Kidney (tissue), 13 donors: ENCODE measurements at regions not wholly inside any gene's neighbourhood (a gene's known extent, or its start where the extent isn't known, plus 50 kb on each side); places are given as distances from the start of the nearest gene placed in this dataset.

Experiments
- DNase-seq, 5 donors: peaks; one replicate each; pipeline ENCODE4 v3.0.0-alpha.2; 2013 to 2020
- FAIRE-seq: peaks from 2 replicates; lab custom pipeline; 2012; peaks lifted over from hg19 to GRCh38; lab: Jason Lieb, UNC
- H3K27ac ChIP-seq, 2 donors: one replicate each; pipeline ENCODE4 v1.7.0; 2013; ENCODE audit warnings: low read depth in 2 of 2, low read length in 2 of 2, inconsistent platforms in 1 of 2
- H3K27me3 ChIP-seq: one replicate; pipeline ENCODE4 v1.7.1; 2013; ENCODE audit warnings: low read length, inconsistent platforms; ENCODE audit not compliant: control insufficient read depth, insufficient read depth
- H3K36me3 ChIP-seq, 3 donors: one replicate each; pipeline versions ENCODE4 v1.7.0 to v1.7.1; 2013; ENCODE audit warnings: low read length in 3 of 3, control low read depth in 1 of 3, inconsistent platforms in 1 of 3; ENCODE audit not compliant: insufficient read depth in 3 of 3, control insufficient read depth in 2 of 3
- H3K4me1 ChIP-seq, 3 donors: one replicate each; pipeline versions ENCODE4 v1.7.0 to v1.7.1; 2013; ENCODE audit warnings: low read length in 3 of 3, inconsistent platforms in 1 of 3, low read depth in 1 of 3; ENCODE audit not compliant: control insufficient read depth in 2 of 3, insufficient read depth in 2 of 3
- H3K4me3 ChIP-seq, 3 donors: one replicate each; pipeline versions ENCODE4 v1.7.0 to v1.8.1; 2013; ENCODE audit warnings: low read length in 3 of 3, control low read depth in 1 of 3, inconsistent platforms in 1 of 3
- H3K9ac ChIP-seq, 3 donors: one replicate each; pipeline versions ENCODE4 v1.7.0 to v1.7.1; 2013; ENCODE audit warnings: low read length in 3 of 3, control low read depth in 1 of 3, inconsistent platforms in 1 of 3
- H3K9me3 ChIP-seq, 3 donors: one replicate each; pipeline versions ENCODE4 v1.7.0 to v1.7.1; 2013; ENCODE audit warnings: low read length in 3 of 3, control low read depth in 1 of 3, inconsistent platforms in 1 of 3; ENCODE audit not compliant: control insufficient read depth in 2 of 3, insufficient read depth in 1 of 3
- intact Hi-C: fragments of 100-400 bp; cut with DNase I; formaldehyde crosslinking; loops from one replicate; pipeline ENCODE4 v1.11.1; 2022
- TF ChIP-seq, protein P1 (sequence below): IDR thresholded peaks from 3 replicates; pipeline ENCODE4 v1.5.1; 2012; ENCODE audit warnings: mild to moderate bottlenecking, moderate library complexity, borderline replicate concordance; ENCODE audit not compliant: insufficient read depth; ENCODE audit errors: extremely low read depth
- donor health status: control.
- donor health status: control.
- donor health status: control.
- donor health status: control.
- donor health status: control.
- donor health status: DM: yes; HTN: yes; CAD: no.
- donor health status: Normal renal cell carcinoma (clear cell type).

GRCh38 chr1:238647877-238648276 lies 738.5 kb upstream of the CHRM3 start:
- Histone ChIP-seq H3K4me1 (no peaks in the 10 kb centered on the region), H3K9ac (no peak overlapping the region), H3K36me3 (no peaks in the 10 kb centered on the region), H3K4me3 (no peak overlapping the region), H3K27me3 (no peaks in the 10 kb centered on the region), H3K27ac (no peak overlapping the region), H3K9me3 (no peaks in the 10 kb centered on the region)
- FAIRE-seq (no peak), DNase-seq (peak in 2 of 5 donors; percentile 67)
- intact Hi-C loops: no loop called here
- TF ChIP-seq, protein P1, sequence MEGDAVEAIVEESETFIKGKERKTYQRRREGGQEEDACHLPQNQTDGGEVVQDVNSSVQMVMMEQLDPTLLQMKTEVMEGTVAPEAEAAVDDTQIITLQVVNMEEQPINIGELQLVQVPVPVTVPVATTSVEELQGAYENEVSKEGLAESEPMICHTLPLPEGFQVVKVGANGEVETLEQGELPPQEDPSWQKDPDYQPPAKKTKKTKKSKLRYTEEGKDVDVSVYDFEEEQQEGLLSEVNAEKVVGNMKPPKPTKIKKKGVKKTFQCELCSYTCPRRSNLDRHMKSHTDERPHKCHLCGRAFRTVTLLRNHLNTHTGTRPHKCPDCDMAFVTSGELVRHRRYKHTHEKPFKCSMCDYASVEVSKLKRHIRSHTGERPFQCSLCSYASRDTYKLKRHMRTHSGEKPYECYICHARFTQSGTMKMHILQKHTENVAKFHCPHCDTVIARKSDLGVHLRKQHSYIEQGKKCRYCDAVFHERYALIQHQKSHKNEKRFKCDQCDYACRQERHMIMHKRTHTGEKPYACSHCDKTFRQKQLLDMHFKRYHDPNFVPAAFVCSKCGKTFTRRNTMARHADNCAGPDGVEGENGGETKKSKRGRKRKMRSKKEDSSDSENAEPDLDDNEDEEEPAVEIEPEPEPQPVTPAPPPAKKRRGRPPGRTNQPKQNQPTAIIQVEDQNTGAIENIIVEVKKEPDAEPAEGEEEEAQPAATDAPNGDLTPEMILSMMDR: no peak

GRCh38 chr1:238642231-238642630 lies 744.1 kb upstream of the CHRM3 start:
- Histone ChIP-seq H3K9ac (no peak overlapping the region), H3K27ac (no peak overlapping the region), H3K4me3 (no peak overlapping the region), H3K9me3 (no peaks in the 10 kb centered on the region), H3K36me3 (no peaks in the 10 kb centered on the region), H3K27me3 (no peaks in the 10 kb centered on the region), H3K4me1 (no peaks in the 10 kb centered on the region)
- DNase-seq (peak in 2 of 5 donors; percentile 21 to 34), FAIRE-seq (no peak)
- intact Hi-C loops: no loop called here
- TF ChIP-seq, protein P1: no peak

- no peaks in the 10 kb centered on the region for H3K9me3 ChIP-seq
- no peaks in the 10 kb centered on the region for H3K4me1 ChIP-seq
- no peak for DNase-seq
- no peaks in the 10 kb centered on the region for H3K36me3 ChIP-seq
- no peak overlapping the region for H3K27ac ChIP-seq
- intact Hi-C loops: no loop called here
- H3K9ac ChIP-seq: no peak overlapping the region
- H3K27me3 ChIP-seq: no peaks in the 10 kb centered on the region
- no peak for FAIRE-seq
- TF ChIP-seq, protein P1: no peak
- H3K4me3 ChIP-seq: no peak overlapping the region
These were observed 746.5 kb upstream of the CHRM3 start for GRCh38 chr1:238639861-238640260.

DNA sequence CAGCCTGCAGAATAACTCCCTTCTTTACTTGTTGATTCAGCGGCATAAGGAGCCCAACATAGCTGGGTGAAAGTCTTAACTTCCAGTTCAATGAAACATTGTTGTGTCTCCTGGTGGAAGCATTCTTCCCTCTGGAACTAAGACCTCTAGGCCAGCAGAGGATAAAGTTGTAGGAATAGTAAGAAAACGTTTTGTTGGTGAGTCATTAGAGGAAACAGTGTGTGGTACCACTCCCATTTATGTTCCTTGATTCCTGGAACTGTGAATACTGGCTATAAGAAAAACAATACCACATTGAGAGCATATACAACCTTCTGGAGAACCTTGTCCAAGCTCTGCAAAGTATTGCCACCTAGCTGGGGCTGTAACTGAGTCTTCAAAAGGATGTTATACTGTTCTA lies 737.4 kb upstream of the ZP4 start:
- FAIRE-seq: no peak
- Histone ChIP-seq H3K9me3 (no peaks in the 10 kb centered on the region), H3K27me3 (no peaks in the 10 kb centered on the region), H3K4me3 (no peak overlapping the region), H3K27ac (no peak overlapping the region), H3K4me1 (no peaks in the 10 kb centered on the region), H3K36me3 (no peaks in the 10 kb centered on the region), H3K9ac (no peak overlapping the region)
- no peak for DNase-seq
- TF ChIP-seq, protein P1: no peak
- intact Hi-C loops: no loop called here
